ENCODE measurements at regions not wholly inside any gene's neighbourhood (a gene's known extent, or its start where the extent isn't known, plus 50 kb on each side); places are given as distances from the start of the nearest gene placed in this dataset.

DNA sequence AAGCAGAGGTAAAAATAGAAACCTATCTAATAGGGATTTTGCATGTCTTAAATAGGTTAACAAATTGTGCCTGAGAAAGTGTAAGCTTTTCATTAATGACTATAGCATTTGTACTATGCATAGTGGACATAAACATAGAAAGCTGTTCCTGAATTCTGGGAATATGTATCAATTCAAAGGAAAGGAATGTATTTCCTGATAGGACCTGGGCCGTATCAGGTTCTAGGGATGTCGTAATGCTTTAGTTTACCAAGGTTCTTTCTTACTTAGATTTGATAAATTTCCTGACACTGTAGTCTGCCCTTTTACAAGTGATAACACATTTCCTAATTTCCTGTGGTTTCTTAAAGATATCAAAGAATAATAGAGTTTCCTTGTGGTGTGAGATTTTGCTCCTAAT, 191.3 kb downstream of the CDH7 start:
- no peaks in the 10 kb centered on the region for H3K79me1 ChIP-seq (ENCODE audit: low read length)
- no peak for DNase-seq
- H2BK120ac ChIP-seq (ENCODE audit: insufficient read depth, low read length, poor library complexity), result no peak overlapping the region
- no peak overlapping the region for H3K18ac ChIP-seq (ENCODE audit: low read length)
- H4K12ac ChIP-seq (ENCODE audit: low read depth, low read length), result no peak overlapping the region
- no peak overlapping the region for H4K91ac ChIP-seq (ENCODE audit: low read depth, low read length)
- no CpG with 5 or more reads among the region's 2 CpGs for WGBS (ENCODE audit: extremely low coverage, insufficient coverage, insufficient read length)
- no peak overlapping the region for H3K23ac ChIP-seq (ENCODE audit: low read length)
- no peak overlapping the region for H3K4ac ChIP-seq (ENCODE audit: low read depth, low read length)
- H4K8ac ChIP-seq (ENCODE audit: low read depth, low read length), result no peak overlapping the region
- H3K9me3 ChIP-seq (ENCODE audit: insufficient read depth, low read depth, low read length), result no peaks in the 10 kb centered on the region
- no peaks in the 10 kb centered on the region for H3K27me3 ChIP-seq (ENCODE audit: insufficient read depth, low read length)
- H3K4me3 ChIP-seq (ENCODE audit: low read depth, low read length), result no peak overlapping the region
- no peak overlapping the region for H3K14ac ChIP-seq (ENCODE audit: low read length)
- no peak overlapping the region for H2AFZ ChIP-seq (ENCODE audit: insufficient read depth, low read length, poor library complexity)
- no peak overlapping the region for H3K9ac ChIP-seq (ENCODE audit: low read length)
- H3K4me2 ChIP-seq (ENCODE audit: low read length), result no peak overlapping the region
- H2BK5ac ChIP-seq (ENCODE audit: low read depth, low read length, poor library complexity), result no peak overlapping the region
- H2BK12ac ChIP-seq (ENCODE audit: low read length), result no peak overlapping the region
- H3K27ac ChIP-seq (ENCODE audit: low read depth, low read length), result no peak overlapping the region
- no peaks in the 10 kb centered on the region for H3K79me2 ChIP-seq (ENCODE audit: control insufficient read depth, insufficient read depth, low read length, poor library complexity)
- no peaks in the 10 kb centered on the region for H3K36me3 ChIP-seq (ENCODE audit: control insufficient read depth in 1 of 2, insufficient read depth in 2 of 2, low read length in 2 of 2)
- H2AK5ac ChIP-seq (ENCODE audit: low read length), result no peak overlapping the region
- H3K4me1 ChIP-seq (ENCODE audit: control insufficient read depth in 1 of 2, insufficient read depth in 2 of 2, low read length in 2 of 2), result no peaks in the 10 kb centered on the region

DNA sequence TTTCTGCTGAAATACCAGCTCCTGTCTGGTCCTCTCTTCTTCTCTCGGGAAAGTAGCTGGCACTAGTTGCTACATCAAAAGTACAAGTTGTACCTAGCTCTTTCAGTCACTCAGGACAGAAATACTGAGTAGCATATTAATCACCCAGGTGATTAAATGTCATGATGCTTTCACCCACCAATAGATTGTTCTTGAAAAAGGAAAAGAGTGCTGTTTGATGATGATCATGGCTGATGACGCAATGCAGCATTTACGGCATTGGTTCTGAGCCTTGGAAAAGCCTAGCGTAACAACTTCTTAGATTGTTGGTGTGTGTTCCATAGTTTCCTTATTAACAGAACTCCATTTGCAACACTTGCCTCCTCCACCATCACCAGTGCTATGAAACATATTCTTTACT, 190.7 kb downstream of the CDH7 start:
- no CpG with 5 or more reads among the region's 4 CpGs for WGBS (ENCODE audit: extremely low coverage, insufficient coverage, insufficient read length)

More for the DNA sequence above, 190.7 kb downstream of the CDH7 start:
- Histone ChIP-seq H3K4me3 (ENCODE audit: low read depth, low read length) (no peak overlapping the region), H3K79me2 (ENCODE audit: control insufficient read depth, insufficient read depth, low read length, poor library complexity) (no peaks in the 10 kb centered on the region), H3K79me1 (ENCODE audit: low read length) (no peaks in the 10 kb centered on the region), H2BK5ac (ENCODE audit: low read depth, low read length, poor library complexity) (no peak overlapping the region), H4K12ac (ENCODE audit: low read depth, low read length) (no peak overlapping the region), H2AFZ (ENCODE audit: insufficient read depth, low read length, poor library complexity) (no peak overlapping the region), H4K91ac (ENCODE audit: low read depth, low read length) (no peak overlapping the region), H3K4ac (ENCODE audit: low read depth, low read length) (no peak overlapping the region), H3K27me3 (ENCODE audit: insufficient read depth, low read length) (no peaks in the 10 kb centered on the region), H2BK120ac (ENCODE audit: insufficient read depth, low read length, poor library complexity) (no peak overlapping the region), H2BK12ac (ENCODE audit: low read length) (no peak overlapping the region), H3K18ac (ENCODE audit: low read length) (no peak overlapping the region), H3K27ac (ENCODE audit: low read depth, low read length) (no peak overlapping the region), H2AK5ac (ENCODE audit: low read length) (no peak overlapping the region), H3K4me2 (ENCODE audit: low read length) (no peak overlapping the region), H3K36me3 (ENCODE audit: control insufficient read depth in 1 of 2, insufficient read depth in 2 of 2, low read length in 2 of 2) (no peaks in the 10 kb centered on the region), H4K8ac (ENCODE audit: low read depth, low read length) (no peak overlapping the region), H3K9ac (ENCODE audit: low read length) (no peak overlapping the region), H3K23ac (ENCODE audit: low read length) (no peak overlapping the region), H3K14ac (ENCODE audit: low read length) (no peak overlapping the region), H3K9me3 (ENCODE audit: insufficient read depth, low read depth, low read length) (no peaks in the 10 kb centered on the region), H3K4me1 (ENCODE audit: control insufficient read depth in 1 of 2, insufficient read depth in 2 of 2, low read length in 2 of 2) (no peaks in the 10 kb centered on the region)
- DNase-seq, result no peak
